Type B pancreatic cell (in vitro differentiated cells): ENCODE measurements at regions not wholly inside any gene's neighbourhood (a gene's known extent, or its start where the extent isn't known, plus 50 kb on each side); places are given as distances from the start of the nearest gene placed in this dataset.
"Not testable (repeated sequence)": the region's sequence is repeated elsewhere in the genome, so short reads cannot be mapped to it uniquely, and the experiment has no call there.

ENCODE experiments used
- DNase-seq: peaks from one replicate; pipeline ENCODE4 v3.0.0; 2021; ENCODE audit warnings: mixed read lengths; ENCODE audit not compliant: unreplicated experiment; ENCODE audit errors: extremely low spot score
- H3K27ac Mint-ChIP-seq: 2 replicates; pipeline ENCODE4 v1.8.0; 2021; ENCODE audit warnings: mild to moderate bottlenecking, mixed read lengths
- H3K27me3 Mint-ChIP-seq: 2 replicates; pipeline ENCODE4 v1.8.0; 2021; ENCODE audit warnings: mixed read lengths
- H3K36me3 Mint-ChIP-seq: 2 replicates; pipeline ENCODE4 v1.8.0; 2021; ENCODE audit warnings: mixed read lengths
- H3K4me1 Mint-ChIP-seq: one replicate; pipeline ENCODE4 v1.8.0; 2021; ENCODE audit warnings: mixed read lengths; ENCODE audit not compliant: unreplicated experiment
- H3K4me3 Mint-ChIP-seq: 2 replicates; pipeline ENCODE4 v1.8.0; 2021; ENCODE audit warnings: mild to moderate bottlenecking, mixed read lengths
- H3K9me3 Mint-ChIP-seq: 2 replicates; pipeline ENCODE4 v1.8.0; 2021; ENCODE audit warnings: mixed read lengths
- CTCF ChIP-seq: fragments of 200-600 bp; sonication (generic); conservative IDR thresholded peaks from 2 replicates; pipeline ENCODE4 v1.5.0; 2021; ENCODE audit warnings: antibody characterized with exemption, mild to moderate bottlenecking

GRCh38 chr2:194464964-194465638 lies 1191.9 kb upstream of the SLC39A10 start:
- Mint-ChIP-seq H3K27me3 (no peaks in the 10 kb centered on the region), H3K9me3 (no peaks in the 10 kb centered on the region), H3K4me3 (no peak overlapping the region), H3K27ac (no peak overlapping the region), H3K4me1 (no peaks in the 10 kb centered on the region), H3K36me3 (no peaks in the 10 kb centered on the region)
- no peak for TF ChIP-seq CTCF
- no peak for DNase-seq

- H3K27me3 Mint-ChIP-seq, H3K9me3 Mint-ChIP-seq, H3K27ac Mint-ChIP-seq, H3K36me3 Mint-ChIP-seq, H3K4me3 Mint-ChIP-seq, H3K4me1 Mint-ChIP-seq, DNase-seq: not testable (repeated sequence)
Observed at GRCh38 chr2:194462883-194463282, 1194.1 kb upstream of the SLC39A10 start.

- Mint-ChIP-seq H3K27me3 (no peaks in the 10 kb centered on the region), H3K4me3 (no peak overlapping the region), H3K4me1 (no peaks in the 10 kb centered on the region), H3K36me3 (no peaks in the 10 kb centered on the region), H3K27ac (no peak overlapping the region), H3K9me3 (no peaks in the 10 kb centered on the region)
- no peak for DNase-seq
- TF ChIP-seq CTCF, result no peak
Observed at GRCh38 chr2:194455358-194455757, 1201.7 kb upstream of the SLC39A10 start.

GRCh38 chr2:194452504-194452903 lies 1204.5 kb upstream of the SLC39A10 start:
- no peak for DNase-seq
- no peak for TF ChIP-seq CTCF
- H3K4me1 Mint-ChIP-seq, result no peaks in the 10 kb centered on the region
- H3K27ac Mint-ChIP-seq, result no peak overlapping the region
- no peaks in the 10 kb centered on the region for H3K9me3 Mint-ChIP-seq
- H3K36me3 Mint-ChIP-seq, result no peaks in the 10 kb centered on the region
- no peak overlapping the region for H3K4me3 Mint-ChIP-seq
- H3K27me3 Mint-ChIP-seq, result no peaks in the 10 kb centered on the region

GRCh38 chr2:194445226-194445625 lies 1211.8 kb upstream of the SLC39A10 start:
- Mint-ChIP-seq H3K4me1 (no peaks in the 10 kb centered on the region), H3K27me3 (no peaks in the 10 kb centered on the region), H3K4me3 (no peak overlapping the region), H3K27ac (no peak overlapping the region), H3K9me3 (no peaks in the 10 kb centered on the region), H3K36me3 (no peaks in the 10 kb centered on the region)
- no peak for TF ChIP-seq CTCF
- no peak for DNase-seq

GRCh38 chr2:194443926-194444325 lies 1213.1 kb upstream of the SLC39A10 start:
- Mint-ChIP-seq H3K27me3 (no peaks in the 10 kb centered on the region), H3K4me3 (no peak overlapping the region), H3K27ac (no peak overlapping the region), H3K36me3 (no peaks in the 10 kb centered on the region), H3K4me1 (no peaks in the 10 kb centered on the region), H3K9me3 (no peaks in the 10 kb centered on the region)
- TF ChIP-seq CTCF, result no peak
- no peak for DNase-seq
